PFSK-1 (cell line): ENCODE measurements at regions not wholly inside any gene's neighbourhood (a gene's known extent, or its start where the extent isn't known, plus 50 kb on each side); places are given as distances from the start of the nearest gene placed in this dataset.

Experiments
- FOXP2 ChIP-seq: optimal IDR thresholded peaks from 2 replicates; pipeline ENCODE3; 2011; ENCODE audit warnings: borderline replicate concordance, control low read depth, inconsistent platforms; ENCODE audit not compliant: insufficient read depth; ENCODE audit errors: extremely low read length, extremely low read depth
- POLR2AphosphoS5 ChIP-seq: IDR thresholded peaks from 2 replicates; pipeline ENCODE4 v1.6.1; 2012; ENCODE audit warnings: low read depth, mild to moderate bottlenecking, control low read depth, low read length, moderate library complexity
- REST ChIP-seq, 2 experiments: IDR thresholded peaks; 2 replicates each; pipeline versions ENCODE4 v1.6.1 to v1.8.0; 2011 to 2012; ENCODE audit warnings: low read depth in 2 of 2, low read length in 2 of 2, control low read depth in 1 of 2, inconsistent platforms in 1 of 2, mild to moderate bottlenecking in 1 of 2, moderate library complexity in 1 of 2; ENCODE audit not compliant: insufficient read depth in 1 of 2
- SIN3A ChIP-seq: IDR thresholded peaks from 2 replicates; pipeline ENCODE4 v1.6.1; 2012; ENCODE audit warnings: mild to moderate bottlenecking, low read length, moderate library complexity, borderline replicate concordance; ENCODE audit not compliant: insufficient read depth
- TAF1 ChIP-seq: IDR thresholded peaks from 2 replicates; pipeline ENCODE4 v1.6.1; 2012; ENCODE audit warnings: low read length, control low read depth, borderline replicate concordance; ENCODE audit not compliant: insufficient read depth

- TF ChIP-seq SIN3A (no peak), FOXP2 (no peak), REST (IDR thresholded peaks at IDR 0.05; ENCODE audit: insufficient read depth in 1 of 2, low read depth in 2 of 2, low read length in 2 of 2) (no peak), TAF1 (no peak), POLR2AphosphoS5 (no peak)
Observed at GRCh38 chr4:136424052-136424451, 1108.2 kb downstream of the PCDH18 start.

- TF ChIP-seq FOXP2 (no peak), SIN3A (no peak), POLR2AphosphoS5 (no peak), TAF1 (no peak), REST (IDR thresholded peaks at IDR 0.05; ENCODE audit: insufficient read depth in 1 of 2, low read depth in 2 of 2, low read length in 2 of 2) (no peak)
Observed at GRCh38 chr4:136414981-136415380, 1117.3 kb downstream of the PCDH18 start.

DNA sequence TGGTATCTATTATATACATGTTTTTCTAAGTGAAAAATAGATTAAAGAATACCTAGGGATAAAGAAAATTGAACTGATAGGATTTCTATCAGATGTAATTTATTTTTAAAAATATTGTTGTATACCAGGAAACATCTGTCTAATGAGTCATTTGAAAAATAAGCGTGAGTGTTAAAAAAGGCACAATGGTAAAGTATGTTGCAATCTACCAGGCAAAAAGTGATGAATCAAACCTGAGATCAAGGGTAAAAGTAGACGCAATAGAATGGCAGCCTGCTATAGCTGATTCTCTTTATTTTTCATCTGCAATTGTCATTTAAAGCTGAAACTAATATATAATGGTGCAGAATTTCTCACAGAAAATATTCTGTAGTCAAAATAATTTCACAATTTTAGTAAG lies 1119.6 kb downstream of the PCDH18 start:
- no peak for TF ChIP-seq REST (IDR thresholded peaks at IDR 0.05; ENCODE audit: insufficient read depth in 1 of 2, low read depth in 2 of 2, low read length in 2 of 2)
- TF ChIP-seq TAF1: no peak
- no peak for TF ChIP-seq FOXP2
- no peak for TF ChIP-seq SIN3A
- no peak for TF ChIP-seq POLR2AphosphoS5

DNA sequence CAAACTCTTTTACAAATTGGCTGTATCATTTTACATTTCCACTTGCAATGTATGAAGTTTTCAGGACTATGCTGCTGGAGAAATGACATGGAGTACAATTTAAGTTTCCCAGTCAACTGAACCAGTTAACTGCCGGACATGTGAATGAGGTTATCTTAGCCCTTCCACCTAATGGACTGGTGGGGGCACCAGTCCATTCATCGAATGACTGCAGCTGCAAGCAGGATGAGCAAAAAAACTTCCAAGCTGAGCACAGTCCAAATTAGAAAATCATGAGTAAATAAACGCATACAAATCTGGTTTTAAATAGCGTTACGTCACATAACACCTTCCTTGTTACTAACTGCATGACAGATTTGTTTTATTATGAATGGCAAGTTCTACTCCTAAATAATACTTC lies 1131.5 kb downstream of the PCDH18 start:
- TF ChIP-seq POLR2AphosphoS5 (no peak), TAF1 (no peak), REST (IDR thresholded peaks at IDR 0.05; ENCODE audit: insufficient read depth in 1 of 2, low read depth in 2 of 2, low read length in 2 of 2) (no peak), FOXP2 (no peak), SIN3A (no peak)

- TF ChIP-seq SIN3A: no peak
- no peak for TF ChIP-seq POLR2AphosphoS5
- TF ChIP-seq FOXP2: no peak
- no peak for TF ChIP-seq TAF1
- no peak for TF ChIP-seq REST (IDR thresholded peaks at IDR 0.05; ENCODE audit: insufficient read depth in 1 of 2, low read depth in 2 of 2, low read length in 2 of 2)
Observed at GRCh38 chr4:136395212-136395722, 1137.0 kb downstream of the PCDH18 start.
